ENCODE measurements at regions not wholly inside any gene's neighbourhood (a gene's known extent, or its start where the extent isn't known, plus 50 kb on each side); places are given as distances from the start of the nearest gene placed in this dataset.

- TF ChIP-seq IRF9 (CRISPR knock-in tag; IDR thresholded peaks at IDR 0.05; ENCODE audit: borderline replicate concordance) (peak; percentile 97; the same call in 1 of the 2 replicates), BCLAF1 (IDR thresholded peaks at IDR 0.05) (no peak), HOXA5 (CRISPR knock-in tag; IDR thresholded peaks at IDR 0.05) (no peak), ZSCAN21 (CRISPR knock-in tag; IDR thresholded peaks at IDR 0.05; ENCODE audit: borderline replicate concordance) (peak; percentile 65; the same call in 1 of the 2 replicates), GABPB1 (CRISPR knock-in tag; IDR thresholded peaks at IDR 0.05) (peak; percentile 28; the same call in 1 of the 2 replicates), ATAD3A (CRISPR knock-in tag; IDR thresholded peaks at IDR 0.05) (no peak), ZNF207 (IDR thresholded peaks at IDR 0.05; ENCODE audit: borderline replicate concordance) (no peak), YY1 (IDR thresholded peaks at IDR 0.05; ENCODE audit: insufficient read depth, insufficient replicate concordance, low read depth, low read length) (peak; percentile 53), ZNF75D (CRISPR knock-in tag; IDR thresholded peaks at IDR 0.05; ENCODE audit: borderline replicate concordance) (no peak), RELA (CRISPR knock-in tag; IDR thresholded peaks at IDR 0.05) (no peak), ZNF367 (CRISPR knock-in tag; IDR thresholded peaks at IDR 0.05; ENCODE audit: borderline replicate concordance) (no peak), ERF (CRISPR knock-in tag; IDR thresholded peaks at IDR 0.05) (peak; percentile 73; the same call in 1 of the 2 replicates), TCF7L2 (IDR thresholded peaks at IDR 0.05; ENCODE audit: low read depth, low read length) (no peak), ZNF790 (CRISPR knock-in tag; IDR thresholded peaks at IDR 0.05; ENCODE audit: borderline replicate concordance) (0 out of 2 replicates have a peak, but pooled peaks have one; percentile 33), MED13 (CRISPR knock-in tag; IDR thresholded peaks at IDR 0.05) (no peak), GTF2F1 (IDR thresholded peaks at IDR 0.05; ENCODE audit: low read length) (no peak), MTF2 (CRISPR knock-in tag; IDR thresholded peaks at IDR 0.05; ENCODE audit: borderline replicate concordance) (peak; percentile 86; the same call in 1 of the 2 replicates), PLSCR1 (CRISPR knock-in tag; IDR thresholded peaks at IDR 0.05; ENCODE audit: borderline replicate concordance) (no peak), ZNF282 (IDR thresholded peaks at IDR 0.05; ENCODE audit: partially characterized antibody) (no peak), ZSCAN30 (CRISPR knock-in tag; IDR thresholded peaks at IDR 0.05) (no peak), ZNF589 (CRISPR knock-in tag; conservative IDR thresholded peaks at IDR 0.05) (0 out of 2 replicates have a peak, but pooled peaks have one; percentile 33), E2F5 (CRISPR knock-in tag; conservative IDR thresholded peaks at IDR 0.05) (no peak), IKZF1 (IDR thresholded peaks at IDR 0.05) (no peak), GATA4 (IDR thresholded peaks at IDR 0.05; ENCODE audit: borderline replicate concordance, low read depth) (peak; percentile 36; the same call in 1 of the 2 replicates), TAF1 (CRISPR knock-in tag; IDR thresholded peaks at IDR 0.05) (peak; percentile 74; the same call in 1 of the 2 replicates), XRCC5 (optimal IDR thresholded peaks at IDR 0.05; ENCODE audit: low read length) (peak; percentile 72), SSRP1 (CRISPR knock-in tag; IDR thresholded peaks at IDR 0.05) (no peak)
Measured at GRCh38 chr17:77279448-77280303, 138.9 kb downstream of the SEC14L1 start (continued).

Measured in HepG2 (cell line).